Fibroblast of mammary gland (primary cell): ENCODE measurements at regions not wholly inside any gene's neighbourhood (a gene's known extent, or its start where the extent isn't known, plus 50 kb on each side); places are given as distances from the start of the nearest gene placed in this dataset.

Experiments
- DNase-seq: peaks from one replicate; pipeline ENCODE4 v3.0.0-alpha.2; 2010; ENCODE audit warnings: low read depth
- H3K4me3 ChIP-seq: 2 replicates; pipeline ENCODE4 v1.5.1; 2011; ENCODE audit warnings: low read depth, mild to moderate bottlenecking, low read length, moderate library complexity; ENCODE audit not compliant: control insufficient read depth
- CTCF ChIP-seq: conservative IDR thresholded peaks from 2 replicates; pipeline ENCODE4 v1.5.1; 2011; ENCODE audit warnings: low read depth, low read length, inconsistent platforms; ENCODE audit not compliant: control insufficient read depth, insufficient read depth

- no peak for TF ChIP-seq CTCF
- no peak overlapping the region for H3K4me3 ChIP-seq
- no peak for DNase-seq
These were observed 139.6 kb upstream of the HTR2A start for GRCh38 chr13:47036294-47037008.

GRCh38 chr13:47033216-47033615, 136.4 kb upstream of the HTR2A start:
- DNase-seq = peak; percentile 50
- H3K4me3 ChIP-seq = peak overlapping the region; percentile 31
- no peak for TF ChIP-seq CTCF

- no peak for TF ChIP-seq CTCF
- no peak for DNase-seq
These were observed 131.1 kb upstream of the HTR2A start for GRCh38 chr13:47027780-47028437.

GRCh38 chr13:47025791-47026447, 129.1 kb upstream of the HTR2A start:
- no peak overlapping the region for H3K4me3 ChIP-seq
- TF ChIP-seq CTCF = no peak
- DNase-seq = no peak

More at GRCh38 chr13:47027780-47028437, 131.1 kb upstream of the HTR2A start:
- no peak overlapping the region for H3K4me3 ChIP-seq

- no peak for TF ChIP-seq CTCF
- no peak overlapping the region for H3K4me3 ChIP-seq
- no peak for DNase-seq
These were observed 123.1 kb upstream of the HTR2A start for GRCh38 chr13:47019977-47020376.

GRCh38 chr13:47017476-47017875, 120.6 kb upstream of the HTR2A start:
- no peak for TF ChIP-seq CTCF
- H3K4me3 ChIP-seq = no peak overlapping the region
- DNase-seq = peak; percentile 60
